Choroid plexus epithelial cell (primary cell): ENCODE measurements at regions not wholly inside any gene's neighbourhood (a gene's known extent, or its start where the extent isn't known, plus 50 kb on each side); places are given as distances from the start of the nearest gene placed in this dataset.

Source experiments
- DNase-seq: peaks from one replicate; pipeline ENCODE4 v3.0.0-alpha.2; 2010; ENCODE audit warnings: low read depth
- H3K4me3 ChIP-seq: 2 replicates; pipeline ENCODE4 v1.5.1; 2011; ENCODE audit warnings: low read depth, mild to moderate bottlenecking, control low read depth, low read length, moderate library complexity
- CTCF ChIP-seq: conservative IDR thresholded peaks from 2 replicates; pipeline ENCODE4 v1.5.1; 2011; ENCODE audit warnings: low read depth, mild to moderate bottlenecking, control low read depth, inconsistent platforms, low read length, moderate library complexity

- TF ChIP-seq CTCF = no peak
- DNase-seq = no peak
Measured at GRCh38 chr2:185658750-185659149, 79.9 kb upstream of the FSIP2 start.

GRCh38 chr2:185663811-185664210 is 74.8 kb upstream of the FSIP2 start:
- TF ChIP-seq CTCF = no peak
- no peak overlapping the region for H3K4me3 ChIP-seq
- no peak for DNase-seq

More at GRCh38 chr2:185658750-185659149, 79.9 kb upstream of the FSIP2 start:
- H3K4me3 ChIP-seq = no peak overlapping the region

GRCh38 chr2:185664384-185664783 is 74.2 kb upstream of the FSIP2 start:
- no peak overlapping the region for H3K4me3 ChIP-seq
- no peak for TF ChIP-seq CTCF
- no peak for DNase-seq

GRCh38 chr2:185665251-185665814 is 73.3 kb upstream of the FSIP2 start:
- no peak for DNase-seq
- no peak overlapping the region for H3K4me3 ChIP-seq
- TF ChIP-seq CTCF = no peak

GRCh38 chr2:185667452-185667851 is 71.2 kb upstream of the FSIP2 start:
- no peak overlapping the region for H3K4me3 ChIP-seq
- no peak for TF ChIP-seq CTCF

GRCh38 chr2:185668710-185669109 is 69.9 kb upstream of the FSIP2 start:
- DNase-seq = no peak
- TF ChIP-seq CTCF = no peak
- H3K4me3 ChIP-seq = no peak overlapping the region

More at GRCh38 chr2:185667452-185667851, 71.2 kb upstream of the FSIP2 start:
- DNase-seq = no peak

- DNase-seq = no peak
- TF ChIP-seq CTCF = no peak
- H3K4me3 ChIP-seq = no peak overlapping the region
Measured at GRCh38 chr2:185674232-185674631, 64.4 kb upstream of the FSIP2 start.
